NCI-H460 (cell line): ENCODE measurements at regions not wholly inside any gene's neighbourhood (a gene's known extent, or its start where the extent isn't known, plus 50 kb on each side); places are given as distances from the start of the nearest gene placed in this dataset.
"Not testable (repeated sequence)": the region's sequence is repeated elsewhere in the genome, so short reads cannot be mapped to it uniquely, and the experiment has no call there.

Experiments used
- DNase-seq: peaks from one replicate; pipeline ENCODE4 v3.0.0-alpha.2; 2016; ENCODE audit warnings: low read depth; ENCODE audit errors: extremely low read depth
- small RNA-seq, 2 experiments: library from RNA; depleted of rRNA; stranded (forward); fragments of <200 nt; gene quantifications; one replicate each; pipeline ENCODE3, GENCODE V24; 2014

DNA sequence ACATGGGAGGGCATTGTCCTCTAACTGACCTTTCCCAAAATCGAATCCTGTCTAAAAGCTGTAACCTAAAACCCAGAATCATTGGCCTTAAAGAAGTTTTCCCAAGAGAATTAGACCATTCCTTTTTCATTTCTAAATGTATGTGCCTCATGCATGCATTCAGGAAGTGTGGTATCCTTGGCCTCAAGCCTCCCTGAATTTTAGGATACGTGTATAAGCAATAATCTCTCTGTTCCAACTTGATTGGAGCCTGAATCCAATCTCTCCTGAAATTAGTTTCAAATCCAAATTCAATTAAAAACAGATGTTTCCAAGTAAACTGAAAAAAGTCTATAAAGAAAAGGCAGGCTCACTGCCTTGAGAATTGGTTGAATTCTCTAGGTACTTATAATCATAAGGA is 86.0 kb upstream of the VEPH1 start:
- DNase-seq: no peak

DNA sequence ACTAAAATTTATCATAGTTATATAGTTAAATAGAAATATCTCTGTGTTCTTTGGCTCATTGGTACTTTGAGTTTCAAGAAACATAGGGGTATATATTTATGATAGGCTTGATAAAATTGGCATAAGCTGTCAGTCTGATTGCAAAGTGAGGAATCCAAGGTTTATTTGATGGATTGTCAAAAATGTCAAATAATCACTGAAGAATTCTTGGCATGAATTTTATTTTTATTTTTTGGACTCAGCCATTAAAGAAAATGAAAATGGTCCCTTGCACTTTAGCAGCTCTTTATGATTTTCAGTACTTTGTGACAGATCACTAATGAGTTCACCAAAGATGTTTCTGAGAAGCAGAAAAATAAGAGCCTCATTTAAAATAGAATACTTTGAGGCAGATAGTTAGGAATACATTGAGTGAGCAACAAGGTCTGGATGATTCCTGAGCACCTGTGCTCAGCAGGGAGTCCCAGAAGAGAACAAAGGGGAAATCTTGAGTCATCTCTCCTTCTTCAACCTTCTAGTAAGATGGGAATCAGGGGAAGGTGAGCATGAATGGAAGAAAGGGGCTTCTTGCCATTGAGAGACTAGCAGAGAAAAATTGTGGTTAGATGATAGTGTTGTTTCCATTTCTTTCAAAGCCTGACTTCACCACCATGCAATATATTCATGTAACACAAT is 85.3 kb upstream of the VEPH1 start:
- no peak for DNase-seq

DNA sequence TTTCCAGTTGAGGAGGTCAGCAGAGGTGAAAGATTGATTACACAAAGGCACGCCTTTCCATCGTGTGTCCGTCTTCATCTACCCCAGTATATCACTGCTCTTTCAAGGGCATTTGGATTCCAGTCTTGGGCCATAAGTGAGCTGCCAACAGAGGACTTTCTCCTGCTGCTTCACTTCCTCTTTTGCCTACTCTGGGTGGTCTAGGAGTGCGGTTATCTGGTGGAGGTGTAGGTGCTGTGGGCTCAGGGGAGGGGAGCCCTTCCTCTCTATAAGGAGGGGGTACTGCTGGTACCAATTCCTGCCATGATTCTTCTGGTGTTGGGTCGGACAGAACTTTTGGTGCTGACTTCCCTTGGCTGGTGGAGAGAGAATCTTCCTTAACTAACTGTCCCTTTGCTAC is 83.1 kb upstream of the VEPH1 start:
- no peak for DNase-seq

DNA sequence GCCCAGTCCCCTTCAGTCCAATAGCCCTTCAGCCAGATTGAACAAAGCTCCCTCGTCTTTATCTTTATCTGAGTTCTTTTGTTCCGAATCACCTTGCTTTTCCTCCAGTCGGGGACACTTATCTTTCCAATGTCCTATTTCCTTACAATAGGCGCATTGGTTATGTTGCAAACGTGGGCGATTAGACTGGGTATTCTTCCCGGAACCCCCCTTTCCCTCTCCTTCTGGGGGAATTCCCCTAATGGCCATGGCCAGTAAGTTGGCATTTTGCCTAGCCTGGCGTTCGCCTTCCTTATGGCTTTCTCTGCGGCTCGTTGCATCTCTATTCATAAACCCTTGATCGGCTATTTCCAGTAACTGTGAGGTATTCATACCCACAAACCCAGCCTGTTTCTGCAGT is 82.2 kb upstream of the VEPH1 start:
- no peak for DNase-seq

DNA sequence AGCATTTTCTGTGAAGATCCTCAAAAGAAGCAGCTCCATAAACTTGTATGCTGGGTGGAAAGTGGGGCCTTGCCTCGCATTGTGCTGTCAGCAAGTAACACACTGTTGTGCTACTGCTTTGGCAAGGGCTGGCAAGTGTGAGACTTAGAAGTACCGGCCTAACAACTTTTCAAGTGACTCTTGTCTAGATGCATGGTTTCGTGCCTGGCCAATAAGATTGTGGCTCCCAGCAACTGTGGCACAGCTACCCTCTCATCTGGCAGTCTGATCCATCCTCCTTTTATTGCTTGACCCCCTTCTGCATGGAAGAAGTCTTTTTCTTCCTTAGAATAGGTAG is 79.4 kb upstream of the VEPH1 start:
- no peak for DNase-seq

DNA sequence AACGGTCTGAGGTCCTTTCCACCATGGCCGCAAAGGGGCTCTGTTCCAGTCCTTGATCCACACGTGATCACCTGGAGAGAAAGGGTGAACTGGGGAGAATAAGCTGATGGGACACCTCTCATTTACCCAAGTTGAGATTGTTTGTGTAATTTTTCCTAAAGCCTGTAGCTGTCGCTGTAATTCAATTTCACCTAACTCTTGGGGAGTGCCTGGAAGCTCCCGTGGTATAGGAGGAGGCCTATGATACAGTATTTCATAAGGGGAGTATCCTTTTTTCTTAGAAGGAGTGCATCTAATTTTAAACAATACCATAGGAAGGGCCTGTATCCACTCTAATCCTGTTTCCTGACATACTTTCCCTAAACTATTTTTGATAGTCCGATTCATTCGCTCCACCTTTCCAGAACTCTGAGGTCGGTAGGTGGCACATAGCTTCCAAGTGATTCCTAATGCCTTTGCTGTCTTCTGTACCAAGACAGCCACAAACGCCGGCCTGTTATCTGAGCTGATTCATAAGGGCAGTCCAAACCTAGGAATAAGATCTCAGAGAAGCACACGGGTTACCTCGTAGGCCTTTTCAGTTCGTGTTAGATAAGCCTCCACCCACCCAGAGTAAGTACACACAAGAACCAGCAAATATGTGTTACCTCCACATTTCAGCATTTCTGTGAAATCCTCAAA is 78.9 kb upstream of the VEPH1 start:
- not testable (repeated sequence) for DNase-seq

DNA sequence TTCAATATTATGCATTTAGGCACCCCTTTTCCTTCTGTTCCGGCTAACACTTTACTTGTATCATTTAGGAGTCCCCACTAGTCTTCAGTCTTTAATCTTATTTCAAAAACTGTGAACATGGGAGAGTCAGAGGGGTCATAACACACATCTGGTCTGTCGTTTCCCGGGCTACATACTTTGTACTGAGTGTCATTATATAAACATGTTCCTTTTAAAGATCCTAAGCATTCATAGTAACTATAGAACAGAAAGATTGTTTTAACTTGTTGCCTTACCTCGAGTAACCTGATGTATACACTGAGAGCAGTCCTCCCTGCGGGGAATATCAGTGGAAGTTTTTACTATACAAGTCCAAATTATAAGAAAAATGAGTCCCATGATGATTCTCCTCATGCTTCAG is 78.2 kb upstream of the VEPH1 start:
- DNase-seq: no peak

DNA sequence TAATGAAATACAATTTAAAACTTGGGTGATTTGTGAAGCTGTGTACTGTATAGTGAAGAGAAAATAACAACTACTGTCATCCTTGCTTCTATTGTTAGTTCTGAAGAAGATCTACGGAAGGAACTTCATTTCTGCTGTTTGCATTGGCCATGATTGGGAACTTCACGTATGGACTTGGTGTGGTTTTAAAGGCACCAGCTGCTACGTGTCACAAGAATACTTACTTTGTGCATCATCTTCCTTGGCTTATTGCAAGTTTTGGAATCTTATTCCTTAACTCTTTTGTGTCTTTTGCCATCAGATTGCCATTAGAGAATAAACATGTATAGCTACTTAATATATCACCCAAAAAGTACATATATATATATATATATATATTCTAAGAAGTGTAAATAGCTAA is 75.0 kb upstream of the VEPH1 start:
- DNase-seq: no peak

DNA sequence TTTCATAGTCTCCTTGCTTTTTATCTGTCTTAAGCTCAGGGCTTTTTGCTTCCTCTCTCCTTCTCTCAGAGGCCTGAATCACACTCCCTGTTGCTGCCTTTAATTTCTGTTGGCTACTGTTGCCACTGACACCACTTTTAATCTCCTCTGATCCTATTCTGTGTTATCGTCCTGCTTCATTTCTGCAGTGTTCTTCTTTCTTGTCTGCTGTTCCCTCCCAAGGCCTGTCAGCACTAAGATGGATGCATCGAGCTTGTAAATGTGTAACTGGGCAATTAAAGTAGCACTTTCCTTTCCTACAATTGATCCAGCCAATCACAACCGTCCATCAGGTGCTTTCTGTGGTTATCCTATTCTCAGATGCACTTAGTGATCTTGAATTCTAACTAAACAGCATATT is 71.3 kb upstream of the VEPH1 start:
- no peak for DNase-seq

DNA sequence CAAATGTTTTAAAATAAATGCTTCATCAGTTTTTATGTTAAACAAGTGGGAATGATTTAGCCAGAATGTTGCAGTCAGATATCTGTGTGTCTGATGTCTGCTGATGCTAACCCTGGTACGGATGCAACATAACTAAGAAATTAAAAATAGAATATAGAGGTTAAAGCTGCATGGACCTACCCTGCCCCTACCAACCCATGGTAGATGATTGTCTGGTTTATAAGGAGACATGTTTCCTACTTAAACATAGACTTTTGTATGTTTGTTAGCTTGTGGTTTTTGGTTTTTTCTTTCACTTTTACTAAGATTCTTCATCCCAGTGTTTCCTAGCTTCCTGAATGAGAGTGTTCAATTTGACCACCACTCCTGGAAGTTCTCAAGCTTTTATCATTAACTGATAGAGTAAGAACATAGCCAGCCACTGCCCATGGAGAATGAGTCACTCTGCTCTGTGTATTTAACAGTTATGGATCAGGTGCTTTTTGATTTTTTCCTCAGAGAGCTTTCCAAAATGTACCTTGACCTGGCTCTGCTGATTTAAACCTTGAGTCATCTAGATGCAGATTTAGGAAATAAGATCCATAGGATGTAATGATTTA is 70.7 kb upstream of the VEPH1 start:
- DNase-seq: no peak

DNA sequence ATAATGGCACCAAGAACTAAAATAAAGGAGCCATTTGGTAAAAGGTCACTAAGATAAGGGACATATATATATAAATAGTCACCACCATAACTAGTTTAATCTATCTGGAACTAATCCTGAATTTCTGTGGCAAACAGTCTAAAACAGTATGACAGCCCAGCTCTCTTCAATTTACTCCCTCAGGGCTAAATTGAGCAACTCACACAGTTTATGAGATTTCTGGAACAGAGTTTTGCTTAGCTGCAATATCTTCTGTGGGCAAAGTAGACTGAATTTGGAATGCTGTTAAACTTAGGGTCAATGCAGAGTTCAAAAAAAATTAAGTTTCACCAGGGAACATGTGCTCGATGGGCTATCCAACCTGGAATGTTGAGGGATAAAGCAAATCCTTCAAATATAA is 70.1 kb upstream of the VEPH1 start:
- no peak for DNase-seq

DNA sequence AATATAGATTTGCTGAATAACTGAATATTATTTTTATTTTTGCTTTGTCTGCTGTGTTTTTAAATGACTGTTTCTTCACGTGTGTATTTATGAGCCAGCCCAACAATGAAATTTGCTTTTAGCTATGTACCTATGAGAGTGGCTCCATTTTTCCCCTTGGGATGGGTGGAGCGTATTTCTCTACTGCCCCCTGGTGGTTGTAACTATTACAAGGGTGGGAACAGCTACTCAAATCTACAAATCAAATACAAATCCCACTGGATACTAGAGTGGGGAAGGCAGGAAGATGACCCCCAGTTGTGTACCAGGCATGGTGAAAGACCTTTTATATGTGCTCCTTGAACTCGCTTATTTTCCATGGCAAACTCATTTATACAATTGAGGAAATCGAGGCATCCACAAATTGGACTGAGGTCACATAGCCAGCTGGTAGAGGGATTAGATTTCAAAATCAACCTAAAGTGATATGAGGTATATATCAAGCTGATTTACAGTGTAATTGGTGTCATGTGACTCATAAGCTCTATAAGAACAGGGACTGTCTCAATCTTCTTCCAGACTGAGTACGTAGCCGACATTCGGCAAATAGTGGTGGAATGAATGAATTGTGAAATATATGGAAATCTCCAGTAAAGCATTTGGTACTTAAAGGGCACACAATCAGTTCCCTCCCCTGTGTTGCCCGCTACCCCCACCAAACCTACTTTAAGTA is 69.5 kb upstream of the VEPH1 start:
- peak; percentile 51 for DNase-seq

DNA sequence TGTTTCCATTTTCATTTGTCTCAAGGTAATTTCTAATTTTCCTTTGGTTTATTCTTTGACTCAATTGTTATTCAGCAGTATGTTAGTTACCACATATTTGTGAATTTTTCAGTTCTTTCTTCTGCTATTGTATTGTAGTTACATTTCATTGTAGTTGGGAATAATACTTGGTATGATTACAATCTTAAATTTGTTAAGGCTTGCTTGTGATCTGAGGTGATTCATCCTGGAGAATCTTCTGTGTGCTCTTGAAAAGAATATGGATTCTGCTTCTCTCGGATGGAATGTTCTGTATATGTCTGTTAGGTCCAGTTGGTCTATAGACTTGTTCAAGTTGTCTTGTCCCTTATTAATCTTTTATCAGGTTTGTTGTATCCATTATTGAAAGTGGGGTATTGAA is 63.4 kb upstream of the VEPH1 start:
- no peak for DNase-seq

DNA sequence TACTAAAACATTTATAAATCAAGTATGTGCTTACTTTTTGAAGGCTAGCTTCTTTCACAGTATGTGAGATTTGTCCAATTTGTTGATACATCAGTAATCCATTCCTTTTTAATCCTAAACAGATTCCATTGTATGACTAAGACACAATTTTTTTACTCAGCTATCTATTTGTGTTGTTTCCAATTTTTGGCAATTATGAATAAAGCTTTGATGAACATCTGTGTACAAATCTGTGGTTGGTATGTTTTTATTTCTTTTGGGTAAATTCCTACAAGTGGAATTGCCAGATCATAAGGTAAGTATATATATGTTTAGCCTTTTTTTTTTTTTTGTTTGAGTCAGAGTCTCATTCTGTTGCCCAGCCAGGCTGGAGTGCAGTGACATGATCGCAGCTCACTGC is 56.2 kb upstream of the VEPH1 start:
- DNase-seq: no peak

Small RNA genes in the stretch of these regions (small RNA-seq; reads per million reads assigned to genes)
- gene RN7SKP46: 0 reads per million in 2 experiments
